ENCODE measurements at regions not wholly inside any gene's neighbourhood (a gene's known extent, or its start where the extent isn't known, plus 50 kb on each side); places are given as distances from the start of the nearest gene placed in this dataset.

DNA sequence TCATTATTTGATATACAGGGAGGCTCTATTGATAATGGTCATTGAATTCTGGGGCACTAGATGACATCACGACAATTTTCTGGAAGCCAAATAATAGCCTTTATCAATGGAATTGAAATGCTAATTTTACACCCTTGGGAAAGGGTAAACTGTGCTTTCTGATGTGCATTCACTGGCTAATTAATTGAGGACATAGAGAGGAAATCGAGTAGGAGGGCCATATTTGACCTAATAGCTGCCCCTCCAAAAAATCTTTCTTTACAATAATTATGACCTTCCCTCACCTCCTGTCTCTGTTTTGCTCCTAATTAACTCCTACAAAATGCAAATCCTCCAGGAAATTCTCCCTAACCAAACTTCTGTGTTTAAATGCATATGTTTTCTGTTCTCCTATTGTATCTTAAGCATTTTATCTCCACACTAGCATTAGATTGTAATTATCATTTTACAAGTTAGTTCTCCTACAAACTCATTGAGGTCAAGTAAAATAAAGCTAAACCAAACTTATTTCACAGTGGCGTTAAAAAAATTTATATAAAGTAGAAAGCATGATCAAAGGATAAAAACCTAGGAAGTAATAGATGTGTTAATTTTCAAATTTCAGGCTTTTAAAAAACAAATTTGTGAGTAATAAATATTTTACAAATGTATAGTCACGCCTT is 1414.0 kb upstream of the AGA start:
- no peak for DNase-seq

DNA sequence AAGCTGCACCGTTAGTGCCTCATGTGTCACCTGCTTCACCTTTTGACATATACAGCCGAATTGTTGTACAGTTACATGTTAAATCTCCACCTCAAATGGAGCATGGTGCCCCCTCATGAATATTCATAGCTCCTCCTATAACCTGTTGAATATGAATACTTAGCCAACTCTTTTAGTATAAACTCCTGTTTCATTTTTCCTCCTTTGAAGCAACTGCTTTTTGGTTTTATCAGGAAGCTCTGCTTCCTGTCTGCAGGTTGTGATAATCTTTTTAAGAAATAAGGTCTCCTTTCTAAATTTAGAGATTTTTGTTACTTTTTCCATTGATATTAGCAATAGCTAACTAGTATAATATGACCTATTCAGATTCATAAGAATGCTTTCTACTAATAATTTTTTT is 1429.2 kb upstream of the AGA start:
- no peak for DNase-seq

DNA sequence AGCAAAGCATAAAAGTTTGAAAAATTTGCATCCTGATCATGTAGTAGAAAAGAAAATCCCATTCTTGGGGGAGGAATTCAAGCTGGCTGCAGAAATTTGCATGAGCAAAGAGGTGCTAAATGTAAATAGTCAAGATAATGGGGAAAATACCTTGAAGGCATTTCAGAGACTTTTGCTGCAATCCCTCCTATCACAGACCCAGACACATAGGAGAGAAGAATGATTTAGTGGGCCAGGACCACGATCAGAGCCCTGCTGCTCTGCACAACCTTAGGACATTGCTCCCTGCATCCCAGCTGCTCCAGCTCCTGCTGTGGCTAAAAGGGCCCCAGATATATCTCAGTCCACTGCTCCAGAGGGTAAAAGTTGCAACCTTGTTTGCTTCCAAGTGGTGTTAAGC is 1439.7 kb upstream of the AGA start:
- DNase-seq = no peak

DNA sequence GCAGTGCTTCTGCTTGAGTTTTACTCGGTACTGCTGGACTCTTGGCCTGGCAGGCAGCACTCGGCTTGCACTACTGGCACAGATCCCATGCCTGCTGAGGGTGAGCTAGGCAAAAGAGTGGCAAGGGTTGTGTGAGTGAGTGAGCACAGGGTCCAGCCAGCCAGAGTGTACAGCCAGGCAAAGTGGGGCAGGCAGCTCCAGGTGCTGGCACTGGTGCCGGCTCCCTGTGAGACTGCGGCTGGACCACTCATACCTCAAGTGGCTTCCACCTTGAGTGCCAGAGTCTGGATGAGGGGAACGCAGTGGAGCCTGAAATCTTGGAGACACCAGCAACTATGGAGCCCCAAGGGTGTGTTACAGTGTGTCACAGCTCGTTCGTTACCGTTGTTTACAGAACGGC is 1451.9 kb upstream of the AGA start:
- DNase-seq = no peak

DNA sequence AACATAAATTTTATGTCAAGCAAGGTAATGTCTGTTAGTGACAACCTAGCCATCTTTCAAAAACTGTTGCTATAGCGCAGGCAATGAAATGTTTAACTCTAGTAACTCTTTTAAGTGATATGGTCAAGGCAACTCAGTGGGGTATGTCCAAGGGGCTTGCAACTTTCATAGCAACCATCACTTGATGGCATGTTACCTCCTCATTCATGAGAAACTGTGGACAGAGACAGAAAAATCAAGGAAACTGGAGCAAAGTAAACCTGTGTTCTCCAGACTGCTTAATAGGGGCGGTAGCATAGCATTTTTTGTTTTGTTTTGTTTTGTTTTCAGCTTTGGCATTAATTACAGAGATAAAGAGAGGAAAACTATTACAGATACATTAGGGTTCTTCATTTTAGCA is 1456.8 kb upstream of the AGA start:
- DNase-seq = no peak

DNA sequence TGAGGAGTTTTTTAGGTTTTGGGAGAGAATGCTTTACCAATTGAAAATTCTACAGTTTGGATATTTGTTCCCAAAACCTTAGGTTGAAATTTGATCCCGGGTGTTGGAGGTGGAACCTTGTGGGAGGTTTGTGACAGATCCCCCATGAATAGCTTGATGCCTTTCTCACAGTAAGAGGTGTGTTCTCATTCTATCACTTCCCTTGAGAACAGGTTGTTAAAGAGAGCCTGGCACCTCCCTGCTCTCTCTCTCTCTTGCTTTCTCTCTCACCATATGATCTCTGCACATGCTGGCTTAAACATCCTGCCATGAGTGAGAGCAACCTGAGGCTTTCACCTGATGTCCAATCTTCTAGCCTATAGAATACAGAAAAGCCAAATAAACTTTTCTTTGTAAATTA is 1475.5 kb upstream of the AGA start:
- DNase-seq = no peak

DNA sequence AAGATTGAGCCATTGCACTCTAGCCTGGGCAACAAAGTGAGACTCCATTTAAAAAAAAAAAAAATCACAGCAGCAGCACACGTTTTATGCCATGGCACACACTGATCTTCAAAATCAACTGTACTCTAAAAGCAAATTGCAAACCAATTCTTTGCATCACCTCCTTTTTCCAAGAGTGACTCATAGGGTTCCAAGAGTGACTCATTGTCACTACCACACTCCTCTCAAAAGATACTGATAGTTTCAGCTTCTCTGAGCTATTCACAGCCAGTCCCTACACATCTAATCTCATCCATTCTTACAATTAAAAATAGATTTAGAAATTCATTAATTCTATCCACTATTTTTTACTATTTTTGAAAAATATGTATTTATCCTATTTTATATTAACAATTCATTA is 1494.9 kb upstream of the AGA start:
- DNase-seq = no peak

DNA sequence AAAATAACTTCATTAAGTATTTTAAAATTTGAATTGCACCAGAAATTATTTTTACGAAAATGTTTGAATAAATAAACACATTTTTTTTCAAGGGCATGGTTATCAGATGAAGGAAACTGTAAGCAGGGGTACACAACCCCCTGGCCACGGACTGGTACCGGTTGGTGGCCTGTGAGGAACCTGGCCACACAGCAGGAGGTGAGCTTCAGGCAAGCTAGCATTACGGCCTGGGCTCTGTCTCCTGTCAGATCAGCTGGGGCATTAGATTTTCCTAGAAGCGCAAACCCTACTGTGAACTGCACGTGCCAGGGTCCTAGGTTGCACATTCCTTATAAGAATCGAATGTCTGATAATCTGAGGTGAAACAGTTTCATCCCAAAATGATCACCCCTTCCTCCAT is 1499.7 kb upstream of the AGA start:
- no peak for DNase-seq

DNA sequence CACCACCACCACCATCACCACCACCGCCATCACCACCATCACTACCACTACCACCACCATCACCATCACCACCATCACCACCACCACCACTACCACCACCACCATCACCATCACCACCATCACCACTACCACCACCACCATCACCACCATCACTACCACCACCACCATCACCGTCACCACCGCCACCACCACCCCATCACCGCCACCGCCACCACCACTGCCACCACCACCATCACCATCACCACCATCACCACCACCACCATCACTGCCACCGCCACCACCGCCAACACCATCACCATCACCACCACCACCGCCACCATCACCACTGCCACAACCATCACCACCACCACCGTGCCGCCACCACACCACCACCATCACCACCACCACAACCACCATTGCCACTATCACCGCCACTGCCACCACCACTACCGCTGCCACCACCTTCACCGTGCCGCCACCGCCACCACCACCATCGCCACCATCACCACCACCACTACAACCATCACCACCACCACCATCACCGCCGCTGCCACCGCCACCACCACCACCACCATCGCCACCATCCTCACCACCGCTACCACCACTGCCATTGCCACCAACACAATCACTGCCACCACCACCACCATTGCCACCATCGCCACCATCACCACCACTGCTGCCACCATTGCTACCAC is 1511.3 kb upstream of the AGA start:
- DNase-seq = no peak

DNA sequence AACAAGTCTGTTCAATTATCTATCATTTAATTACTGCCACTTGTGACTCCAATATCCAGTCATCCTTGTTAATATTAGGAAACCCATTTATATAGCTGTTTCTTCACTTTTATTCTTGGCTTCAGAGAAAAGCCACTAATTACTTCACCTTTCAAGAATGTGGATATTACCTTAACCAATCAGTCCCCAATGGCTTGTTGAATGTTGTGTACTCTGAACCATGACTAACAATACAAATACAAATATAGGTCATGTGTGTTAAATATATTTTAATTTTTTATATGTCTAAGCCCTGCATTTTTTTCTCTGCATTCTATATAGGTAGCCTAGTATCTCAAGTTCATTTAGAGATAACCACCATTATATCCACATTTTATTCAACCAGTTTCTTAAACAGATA is 1513.4 kb upstream of the AGA start:
- DNase-seq = no peak

DNA sequence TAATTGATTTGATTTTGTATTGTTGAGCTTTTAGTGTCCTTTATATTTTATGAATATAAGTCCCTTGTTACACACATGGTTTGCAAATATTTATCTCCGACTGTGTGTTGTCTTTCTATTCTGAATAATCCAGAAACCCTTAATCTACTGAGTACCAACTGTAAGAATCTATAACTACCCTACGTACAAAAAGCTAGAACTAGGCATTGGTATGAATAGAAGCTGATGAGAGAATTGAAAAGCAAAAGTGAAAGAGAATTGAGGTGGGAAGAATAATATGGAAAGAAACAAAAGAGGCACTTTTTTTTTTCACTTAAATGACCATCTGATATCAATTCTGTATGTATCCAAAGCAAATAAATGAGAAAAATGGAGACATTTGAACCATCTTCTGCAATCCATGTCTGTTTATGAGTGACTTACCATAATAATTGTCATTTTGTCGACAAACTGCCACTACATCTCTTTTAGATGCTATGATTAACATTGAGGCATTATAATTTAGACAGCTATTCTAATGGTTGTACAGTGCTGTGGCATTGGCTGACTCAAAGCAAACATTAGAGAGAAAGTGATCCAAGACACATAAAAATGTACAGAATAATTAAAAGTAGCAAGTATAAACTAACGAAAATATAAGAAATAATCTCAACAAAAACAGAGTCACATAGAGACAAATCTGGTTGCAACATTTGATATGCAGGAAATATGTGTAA is 1516.6 kb upstream of the AGA start:
- no peak for DNase-seq

DNA sequence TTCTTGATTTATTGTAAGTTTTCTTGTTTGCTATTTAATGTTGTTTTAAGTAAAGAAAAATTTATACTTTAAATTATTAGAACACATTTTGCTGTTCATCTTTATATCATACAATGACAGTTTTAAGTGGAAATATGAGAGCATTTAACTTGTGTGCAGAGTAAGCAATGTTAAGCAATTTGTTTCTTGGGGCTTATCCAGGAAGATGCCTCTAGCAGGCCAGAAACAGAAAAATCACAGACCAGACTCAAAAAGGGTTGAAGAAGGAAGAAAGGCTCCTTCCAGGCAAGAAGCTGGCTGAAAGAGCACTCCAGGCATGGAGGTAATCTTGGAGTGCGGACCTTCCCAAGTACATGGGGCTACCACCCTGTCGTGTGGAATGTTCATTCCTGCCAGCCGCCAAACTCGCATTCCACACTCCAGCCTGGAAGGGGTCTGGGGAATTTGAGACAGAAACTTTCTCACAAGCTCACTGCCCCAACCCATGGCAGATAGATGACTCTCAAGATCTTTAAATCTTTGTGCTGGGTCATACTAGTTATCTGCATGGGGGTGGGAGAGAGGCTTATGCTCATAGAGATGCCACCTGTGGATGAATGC is 1521.3 kb upstream of the AGA start:
- DNase-seq = no peak

DNA sequence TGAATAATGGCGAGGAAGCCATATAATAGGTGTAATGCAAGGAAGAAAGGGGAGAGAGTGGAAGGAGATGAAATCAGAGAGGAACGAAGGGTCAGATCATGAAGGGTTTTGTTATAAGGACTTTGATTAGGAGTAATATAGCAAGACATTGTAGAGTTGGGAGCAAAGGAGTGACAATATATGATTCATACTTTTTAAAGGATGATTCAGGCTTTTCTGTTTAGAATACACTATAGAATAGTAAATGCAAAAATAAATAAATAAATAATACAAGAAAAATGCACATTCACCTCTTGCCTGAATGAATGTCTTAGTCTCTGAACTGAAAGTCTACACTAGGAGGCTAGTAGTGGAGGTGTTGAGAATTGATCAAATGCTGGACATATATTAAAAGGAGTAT is 1524.4 kb upstream of the AGA start:
- no peak for DNase-seq

DNA sequence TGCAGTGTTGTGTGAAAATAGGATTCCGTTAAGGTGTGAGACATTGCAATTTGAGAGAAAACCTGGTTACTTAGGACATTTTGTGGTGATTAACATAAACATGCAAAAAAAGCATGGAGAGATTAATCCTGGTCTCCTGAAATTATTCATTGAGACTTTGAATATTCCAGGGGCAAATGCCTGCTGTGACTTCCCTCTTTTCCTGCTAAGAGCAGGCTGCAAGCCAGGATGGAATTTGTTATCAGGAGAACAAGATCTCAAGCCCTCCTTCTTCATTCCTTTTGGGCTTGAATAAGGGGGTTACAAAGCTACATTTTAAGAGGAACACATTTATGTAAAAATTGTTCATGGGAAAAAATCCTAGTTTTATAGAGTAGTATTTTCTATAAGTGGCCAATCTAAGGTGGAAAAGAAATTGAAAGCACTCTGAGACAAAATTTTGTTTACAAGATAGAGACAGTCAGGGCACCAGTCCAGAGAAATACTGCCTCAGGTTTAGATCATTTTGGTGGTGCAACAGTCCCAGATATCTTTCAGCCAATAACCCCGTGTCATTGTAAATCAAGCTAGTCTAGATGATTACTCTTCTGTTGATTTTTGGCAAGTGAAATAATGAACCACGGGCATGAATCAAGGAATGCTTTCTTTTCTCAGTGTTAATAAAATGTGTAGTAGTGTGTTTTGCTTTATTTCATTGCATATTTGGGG is 1528.3 kb upstream of the AGA start:
- DNase-seq = no peak

DNA sequence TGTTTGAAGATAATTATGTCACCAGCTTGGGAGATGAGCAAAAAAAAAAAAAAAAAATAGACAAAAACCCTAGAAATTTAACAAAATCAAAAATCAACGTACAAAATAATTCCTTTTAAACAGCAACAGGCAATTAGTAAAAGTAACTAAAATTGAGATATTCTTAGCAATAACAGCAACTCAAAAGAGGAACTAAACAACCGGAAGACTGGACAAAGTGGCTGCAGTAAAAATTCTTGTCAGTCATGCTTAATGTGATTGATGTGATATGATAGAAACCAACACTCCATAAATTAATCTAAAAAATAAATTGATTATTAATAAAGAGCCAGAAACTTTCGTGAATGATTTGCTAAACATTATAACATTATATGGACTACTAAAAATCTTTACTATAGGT is 1534.6 kb upstream of the AGA start:
- no peak for DNase-seq

DNA sequence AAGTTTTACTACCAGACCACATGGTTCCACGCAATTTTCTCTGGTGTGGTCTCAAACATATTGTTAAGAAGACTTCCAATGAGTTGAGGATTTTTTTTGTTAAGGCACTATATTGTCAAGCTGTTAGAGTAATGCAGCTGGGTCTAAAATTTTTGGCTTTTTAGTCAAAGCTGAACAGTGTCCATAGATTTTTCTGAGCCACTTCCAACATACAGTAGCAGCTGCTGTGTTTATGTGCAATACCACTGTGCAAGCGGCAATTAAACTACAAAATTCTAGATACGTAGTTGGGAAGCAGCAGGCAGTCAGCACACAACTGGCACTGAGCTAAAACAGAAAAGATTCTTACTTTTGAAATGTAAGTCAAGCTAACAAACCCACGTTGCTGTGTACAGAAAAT is 1551.1 kb upstream of the AGA start:
- DNase-seq = no peak

DNA sequence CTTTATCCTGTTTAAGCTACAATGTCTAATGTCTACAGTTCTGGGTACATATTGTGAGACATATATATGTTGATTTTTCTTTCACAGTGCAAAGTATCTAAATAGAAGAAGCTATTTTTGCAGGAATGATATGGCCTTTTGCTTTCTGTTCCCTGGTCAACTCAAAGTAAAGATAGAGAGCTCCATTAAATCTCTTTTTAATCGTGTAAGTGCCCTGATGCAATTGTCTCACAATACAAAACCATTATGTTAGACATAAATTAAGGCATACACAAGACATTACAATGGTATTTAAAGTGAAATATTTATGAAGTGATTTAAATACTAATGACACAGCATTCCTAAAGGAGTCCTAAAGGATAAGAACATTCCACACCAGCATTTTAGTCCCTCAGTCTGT is 1559.7 kb upstream of the AGA start:
- DNase-seq = no peak

DNA sequence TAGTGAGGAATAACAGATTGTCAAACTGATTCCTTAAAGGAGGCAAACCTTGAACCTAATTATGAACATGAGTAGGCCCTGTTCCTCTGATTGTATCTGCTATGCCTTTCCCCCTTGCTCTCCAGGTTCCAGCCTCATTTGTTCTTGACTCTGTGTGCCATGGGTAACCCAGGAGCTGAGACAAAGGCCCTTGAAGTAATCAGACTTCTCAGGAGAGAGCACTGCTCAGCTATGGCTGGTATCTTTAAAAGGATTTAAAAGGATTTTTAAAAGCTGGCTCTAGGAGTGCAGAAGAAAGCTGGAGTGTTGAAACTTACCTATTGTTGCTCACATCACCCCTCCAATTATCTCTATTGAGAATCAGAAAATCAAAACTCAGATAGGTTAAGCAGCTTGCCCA is 1565.5 kb upstream of the AGA start:
- no peak for DNase-seq

DNA sequence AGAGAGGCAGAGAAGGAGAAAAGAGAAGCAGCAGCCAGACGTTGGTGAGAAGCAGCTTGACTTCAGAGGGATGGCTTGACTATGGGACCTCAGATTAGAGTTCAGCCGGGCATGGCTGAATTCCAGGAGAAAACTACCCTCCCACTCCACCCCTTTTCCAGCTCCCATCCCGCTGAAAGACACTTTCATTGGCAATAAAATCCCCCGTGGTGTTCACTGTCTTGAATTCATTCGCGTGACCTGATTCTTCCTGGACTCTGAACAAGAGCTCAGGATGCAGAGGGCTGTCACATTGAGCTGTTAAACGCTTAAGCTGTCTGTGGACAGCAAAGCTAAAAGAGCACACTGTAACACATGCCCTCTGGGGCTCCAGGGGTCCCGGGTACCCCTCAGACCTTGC is 1575.3 kb upstream of the AGA start:
- no peak for DNase-seq

DNA sequence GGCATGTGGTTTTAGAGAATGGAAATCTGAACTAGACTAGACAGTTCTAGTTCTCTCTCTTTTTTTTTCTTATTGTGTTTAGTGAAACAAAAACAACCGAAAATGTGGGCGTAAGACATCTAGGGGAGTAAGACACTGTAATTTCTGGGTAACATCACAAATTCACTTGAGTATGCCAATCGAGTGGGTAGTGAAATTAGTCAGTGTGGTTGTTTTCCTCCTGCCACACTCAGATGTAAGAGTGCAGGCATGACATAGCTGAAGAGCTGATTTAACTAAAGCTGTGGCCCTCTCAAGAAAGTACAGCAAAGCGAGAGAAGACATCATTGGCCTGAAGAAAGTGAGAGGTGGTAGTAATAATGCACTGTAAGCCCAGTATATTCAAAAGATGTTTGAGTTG is 1585.3 kb upstream of the AGA start:
- no peak for DNase-seq

DNA sequence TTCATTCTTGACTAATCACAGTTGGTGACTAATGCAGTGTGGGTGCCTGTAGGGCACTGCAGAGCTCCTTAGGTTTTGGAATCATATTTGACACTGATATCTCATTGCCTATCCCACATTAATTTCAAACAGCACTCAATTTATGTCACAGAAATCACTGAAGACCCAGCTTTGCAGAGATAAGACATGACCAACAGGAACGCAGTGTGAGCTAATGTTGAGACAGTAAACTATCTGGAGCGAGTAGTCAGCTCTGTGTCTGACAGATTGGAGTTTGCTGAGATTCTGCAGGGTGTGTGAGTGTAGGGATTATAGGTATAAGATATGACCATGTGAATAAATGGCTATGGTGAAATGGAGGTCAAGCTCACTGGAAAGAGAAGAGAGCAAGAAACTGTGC is 1586.1 kb upstream of the AGA start:
- DNase-seq = no peak

DNA sequence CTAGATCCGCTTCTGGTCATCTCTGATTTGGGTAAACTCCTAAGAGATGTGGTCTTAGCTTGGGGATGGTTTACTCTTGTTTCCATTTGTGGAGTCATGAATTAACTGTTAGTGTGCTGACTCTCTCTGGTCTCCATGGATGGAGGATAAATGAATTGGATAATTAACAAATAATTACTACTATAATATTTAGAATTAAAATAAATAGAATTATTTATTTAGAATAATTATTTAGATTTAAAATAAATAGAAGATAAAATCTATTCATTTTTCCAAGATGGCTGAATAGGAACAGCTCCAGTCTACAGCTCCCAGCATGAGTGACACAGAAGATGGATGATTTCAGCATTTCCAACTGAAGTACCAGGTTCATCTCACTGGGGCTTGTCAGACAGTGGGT is 1587.4 kb upstream of the AGA start:
- DNase-seq = no peak

DNA sequence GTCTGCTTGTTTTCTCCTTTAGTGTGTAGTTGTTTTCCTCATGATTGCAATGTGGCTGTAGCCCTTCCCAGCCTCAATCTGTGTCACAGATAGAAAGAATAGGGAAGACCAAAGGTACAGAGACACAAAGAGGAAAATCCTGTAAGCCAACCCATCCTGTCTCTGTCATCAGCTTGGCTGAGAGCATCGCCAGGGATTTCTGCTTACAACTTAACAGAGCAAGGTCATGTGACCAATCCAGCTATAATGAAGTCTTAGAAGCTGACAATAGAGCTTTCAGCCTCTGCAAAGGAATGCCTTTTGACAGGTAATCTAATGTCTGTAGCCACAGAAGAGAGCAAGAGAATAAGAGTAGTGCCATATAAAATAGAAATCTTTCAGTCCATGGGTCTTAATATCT is 1598.0 kb upstream of the AGA start:
- DNase-seq = no peak
